Thyroid gland (tissue), 4 donors: ENCODE measurements at regions not wholly inside any gene's neighbourhood (a gene's known extent, or its start where the extent isn't known, plus 50 kb on each side); places are given as distances from the start of the nearest gene placed in this dataset.

Source experiments
- POLR2A ChIP-seq, 2 donors: fragments of 450-650 bp; IDR thresholded peaks; one replicate each; pipeline ENCODE4 v1.6.1; 2017; ENCODE audit warnings: antibody characterized with exemption in 2 of 2, mild to moderate bottlenecking in 2 of 2, moderate library complexity in 1 of 2
- TF ChIP-seq, protein P1 (sequence below), 6 experiments: fragments of 200-600 bp in 3 of 6; fragments of 450-650 bp in 3 of 6; sonication (generic) in 3 of 6; IDR thresholded peaks; one replicate each; pipeline ENCODE4 v1.5.1; 2016 to 2019; ENCODE audit warnings: antibody characterized with exemption in 6 of 6, mild to moderate bottlenecking in 2 of 6, inconsistent platforms in 1 of 6, moderate library complexity in 1 of 6

DNA sequence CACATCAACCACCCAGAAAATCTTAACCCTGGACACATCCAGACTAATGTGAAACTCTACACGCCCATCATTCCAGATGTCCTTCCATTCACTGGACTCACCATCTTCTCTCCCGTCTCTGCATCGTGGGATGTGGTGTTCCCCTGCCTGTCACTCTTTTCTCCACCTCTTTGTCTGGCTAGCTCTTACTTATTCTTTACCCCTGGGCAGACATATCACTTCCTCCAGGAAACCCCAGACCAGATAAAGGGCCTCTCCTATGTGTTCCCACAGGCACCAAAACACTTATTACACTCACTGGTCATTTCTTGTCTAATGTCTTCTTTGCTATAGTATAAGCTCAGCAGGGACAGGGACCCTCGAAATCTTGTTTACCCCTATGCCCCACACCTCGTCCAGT, 109.3 kb upstream of the IPO5 start:
- TF ChIP-seq, protein P1, sequence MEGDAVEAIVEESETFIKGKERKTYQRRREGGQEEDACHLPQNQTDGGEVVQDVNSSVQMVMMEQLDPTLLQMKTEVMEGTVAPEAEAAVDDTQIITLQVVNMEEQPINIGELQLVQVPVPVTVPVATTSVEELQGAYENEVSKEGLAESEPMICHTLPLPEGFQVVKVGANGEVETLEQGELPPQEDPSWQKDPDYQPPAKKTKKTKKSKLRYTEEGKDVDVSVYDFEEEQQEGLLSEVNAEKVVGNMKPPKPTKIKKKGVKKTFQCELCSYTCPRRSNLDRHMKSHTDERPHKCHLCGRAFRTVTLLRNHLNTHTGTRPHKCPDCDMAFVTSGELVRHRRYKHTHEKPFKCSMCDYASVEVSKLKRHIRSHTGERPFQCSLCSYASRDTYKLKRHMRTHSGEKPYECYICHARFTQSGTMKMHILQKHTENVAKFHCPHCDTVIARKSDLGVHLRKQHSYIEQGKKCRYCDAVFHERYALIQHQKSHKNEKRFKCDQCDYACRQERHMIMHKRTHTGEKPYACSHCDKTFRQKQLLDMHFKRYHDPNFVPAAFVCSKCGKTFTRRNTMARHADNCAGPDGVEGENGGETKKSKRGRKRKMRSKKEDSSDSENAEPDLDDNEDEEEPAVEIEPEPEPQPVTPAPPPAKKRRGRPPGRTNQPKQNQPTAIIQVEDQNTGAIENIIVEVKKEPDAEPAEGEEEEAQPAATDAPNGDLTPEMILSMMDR (IDR thresholded peaks at IDR 0.05), result no peak
- TF ChIP-seq POLR2A (IDR thresholded peaks at IDR 0.05), result no peak
